GM18499 (cell line): ENCODE measurements at regions not wholly inside any gene's neighbourhood (a gene's known extent, or its start where the extent isn't known, plus 50 kb on each side); places are given as distances from the start of the nearest gene placed in this dataset.

Experiments
- ATAC-seq: cut with Tn5 transposase; IDR thresholded peaks from one replicate; pipeline ENCODE4 v1.9.1; 2021; ENCODE audit warnings: moderate number of reproducible peaks; ENCODE audit not compliant: insufficient read depth, unreplicated experiment

DNA sequence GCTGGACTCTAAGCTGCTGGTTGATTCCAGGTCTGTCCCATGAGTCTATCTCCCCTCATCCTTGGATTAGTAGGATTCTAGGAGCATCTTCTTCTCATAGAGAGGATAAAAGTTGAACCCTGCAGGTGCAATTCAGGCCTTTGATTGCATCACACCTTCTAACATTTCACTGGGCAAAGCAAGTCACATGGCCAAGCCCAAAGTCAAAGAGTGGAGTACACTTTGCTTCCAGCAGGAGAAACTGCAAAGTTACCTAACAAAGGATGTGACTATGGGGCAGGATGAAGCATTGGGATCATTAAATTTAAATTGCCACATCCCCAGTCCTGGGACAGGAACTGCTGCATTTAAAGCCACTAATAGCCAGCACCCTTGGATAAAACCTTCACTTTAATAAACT lies 51.0 kb upstream of the EGFLAM start:
- ATAC-seq = no peak

GRCh38 chr5:38202741-38203140 lies 55.6 kb upstream of the EGFLAM start:
- no peak for ATAC-seq

- ATAC-seq = no peak
Observed at GRCh38 chr5:38200872-38201557, 57.3 kb upstream of the EGFLAM start.

GRCh38 chr5:38197118-38197517 lies 61.2 kb upstream of the EGFLAM start:
- ATAC-seq = no peak

DNA sequence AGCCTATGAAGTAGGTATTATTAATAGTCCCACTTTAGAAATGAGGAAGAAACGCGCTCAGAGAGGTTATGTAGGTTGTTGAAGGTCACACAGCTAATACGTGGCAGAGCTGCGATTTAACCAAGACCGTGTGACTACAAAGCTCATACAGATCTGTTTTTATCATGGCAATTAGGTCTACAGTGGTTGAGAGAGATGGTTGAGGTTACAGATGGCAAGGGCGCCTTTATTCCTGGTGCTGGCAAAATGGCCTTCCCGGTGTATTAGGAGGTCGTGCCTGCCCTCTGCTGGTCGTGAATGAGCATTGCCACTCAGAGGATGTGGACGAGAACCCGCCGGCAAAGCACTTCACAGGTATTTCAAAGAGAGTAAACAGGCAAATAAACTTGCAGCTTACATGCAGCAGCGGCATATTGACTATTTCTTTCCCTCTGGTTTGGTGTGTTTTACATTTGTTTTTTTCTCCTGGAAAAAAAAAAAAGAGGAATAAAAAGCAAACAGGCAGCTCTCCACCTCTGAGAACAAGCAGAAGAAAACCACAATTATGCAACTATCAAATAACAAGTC lies 65.3 kb upstream of the EGFLAM start:
- ATAC-seq = no peak

DNA sequence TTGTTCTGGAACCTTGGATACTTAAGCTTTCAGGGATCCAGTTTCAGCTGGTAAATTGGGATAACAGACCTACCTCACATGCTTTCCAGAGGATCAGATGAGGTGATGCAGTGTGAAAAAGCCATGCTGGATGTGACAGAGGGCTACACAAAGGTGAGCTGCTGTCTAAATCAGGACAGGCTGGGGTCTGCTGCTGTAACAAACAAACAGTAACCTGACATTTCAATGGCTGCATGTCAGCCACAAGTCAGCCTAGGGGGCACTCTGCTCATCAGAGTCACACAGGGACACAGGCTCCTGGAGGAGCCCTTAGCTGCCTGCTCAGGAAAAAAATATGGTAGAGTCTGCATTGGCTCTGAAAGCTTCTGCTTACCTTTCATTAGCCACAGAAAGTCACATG lies 66.7 kb upstream of the EGFLAM start:
- ATAC-seq = no peak

- no peak for ATAC-seq
Observed at GRCh38 chr5:38190111-38190510, 68.2 kb upstream of the EGFLAM start.

GRCh38 chr5:38189081-38189504 lies 69.3 kb upstream of the EGFLAM start:
- ATAC-seq = no peak

GRCh38 chr5:38188591-38188990 lies 69.8 kb upstream of the EGFLAM start:
- ATAC-seq = no peak

GRCh38 chr5:38187532-38187931 lies 70.8 kb upstream of the EGFLAM start:
- no peak for ATAC-seq

GRCh38 chr5:38184627-38185026 lies 73.7 kb upstream of the EGFLAM start:
- no peak for ATAC-seq

- ATAC-seq = no peak
Observed at GRCh38 chr5:38182991-38183390, 75.4 kb upstream of the EGFLAM start.

GRCh38 chr5:38168029-38168428 lies 90.3 kb upstream of the EGFLAM start:
- ATAC-seq = no peak

DNA sequence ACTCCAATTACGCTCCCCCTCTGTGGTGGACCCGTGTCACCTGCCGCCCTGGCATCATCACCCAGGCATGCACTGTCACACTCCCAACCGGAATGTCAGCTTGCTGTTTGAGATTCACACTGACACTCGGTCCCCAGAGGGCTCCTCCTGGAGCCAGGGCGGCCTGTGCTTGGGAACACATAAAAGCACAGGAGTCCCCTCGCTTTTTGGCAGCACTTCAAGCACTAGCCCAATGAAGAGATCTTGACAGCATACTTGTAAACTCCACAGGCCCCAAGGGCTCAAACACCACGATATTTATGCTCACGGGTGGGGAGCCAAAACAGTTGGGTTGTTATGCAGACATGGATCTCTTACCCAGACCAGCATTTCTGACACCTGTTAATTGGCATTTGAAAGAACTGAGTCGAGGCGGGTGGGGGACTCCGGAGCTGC lies 90.8 kb upstream of the EGFLAM start:
- ATAC-seq = no peak

GRCh38 chr5:38166832-38167231 lies 91.5 kb upstream of the EGFLAM start:
- no peak for ATAC-seq

DNA sequence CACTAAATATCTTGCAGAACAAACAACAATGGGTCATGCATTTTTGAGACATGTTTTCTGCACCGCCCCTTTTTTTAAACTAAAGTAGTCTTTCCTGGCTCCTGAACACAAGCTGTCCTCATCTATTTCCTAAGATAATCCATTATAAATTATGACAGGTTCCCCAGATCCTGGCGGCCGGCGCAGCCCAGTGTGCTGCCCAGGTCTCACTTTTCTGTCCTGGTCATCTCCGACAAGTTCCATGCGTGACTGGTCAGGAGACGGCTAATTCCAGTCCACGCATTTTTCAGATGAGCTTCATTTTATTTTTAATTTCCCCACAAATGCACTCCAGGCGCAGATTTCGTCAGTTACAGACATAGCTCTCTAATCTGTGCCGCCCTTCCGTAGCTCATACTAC lies 92.9 kb upstream of the EGFLAM start:
- ATAC-seq = no peak

GRCh38 chr5:38164776-38165399 lies 93.5 kb upstream of the EGFLAM start:
- ATAC-seq = no peak

DNA sequence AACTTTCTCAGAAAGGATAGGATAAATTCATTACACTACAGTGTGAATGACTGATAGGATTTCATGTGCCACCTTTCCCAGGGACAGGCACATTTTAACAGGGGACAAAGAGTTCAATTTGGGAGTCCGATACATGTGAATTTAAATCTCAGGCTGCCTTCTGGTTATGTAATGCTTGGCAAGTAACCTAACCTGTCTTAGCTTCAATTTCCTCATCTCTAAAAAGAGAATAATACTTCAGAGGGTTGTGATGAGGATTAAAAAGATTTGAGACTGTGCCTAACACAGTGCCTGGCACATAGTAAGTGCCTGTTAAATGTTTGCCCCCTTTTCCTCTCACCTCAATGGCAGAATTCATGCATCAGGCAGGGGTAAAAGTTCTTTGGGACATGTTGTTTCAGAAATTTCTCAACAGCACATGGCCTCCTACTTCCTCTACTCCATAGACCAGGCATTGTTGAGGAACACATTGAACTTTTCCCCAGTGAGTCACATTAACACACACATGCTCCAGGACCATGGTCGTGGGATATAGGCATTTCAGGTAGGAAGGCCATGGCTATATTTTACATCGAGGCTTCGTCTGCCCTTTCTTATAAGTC lies 94.6 kb upstream of the EGFLAM start:
- no peak for ATAC-seq

GRCh38 chr5:38162625-38163024 lies 95.7 kb upstream of the EGFLAM start:
- ATAC-seq = no peak

DNA sequence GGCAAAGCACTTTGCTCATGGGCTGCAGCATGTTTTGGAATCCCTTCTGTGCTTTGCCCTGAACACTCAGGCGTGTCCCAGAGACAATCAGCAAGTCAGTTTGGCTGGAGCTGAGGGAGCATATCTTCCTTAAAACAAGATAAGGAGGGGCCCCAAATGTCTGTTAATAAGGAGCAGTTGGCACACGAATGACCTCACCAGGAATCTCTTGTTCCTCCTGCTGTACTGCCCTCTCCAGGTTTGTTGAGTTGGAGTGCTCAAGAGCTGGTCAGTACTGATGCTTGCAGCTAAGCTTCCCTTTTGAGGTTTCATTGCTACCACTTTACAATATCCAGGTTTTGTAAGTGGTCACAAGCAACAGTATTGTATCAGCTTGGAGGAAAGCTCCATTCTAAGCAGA lies 101.3 kb upstream of the EGFLAM start:
- no peak for ATAC-seq

DNA sequence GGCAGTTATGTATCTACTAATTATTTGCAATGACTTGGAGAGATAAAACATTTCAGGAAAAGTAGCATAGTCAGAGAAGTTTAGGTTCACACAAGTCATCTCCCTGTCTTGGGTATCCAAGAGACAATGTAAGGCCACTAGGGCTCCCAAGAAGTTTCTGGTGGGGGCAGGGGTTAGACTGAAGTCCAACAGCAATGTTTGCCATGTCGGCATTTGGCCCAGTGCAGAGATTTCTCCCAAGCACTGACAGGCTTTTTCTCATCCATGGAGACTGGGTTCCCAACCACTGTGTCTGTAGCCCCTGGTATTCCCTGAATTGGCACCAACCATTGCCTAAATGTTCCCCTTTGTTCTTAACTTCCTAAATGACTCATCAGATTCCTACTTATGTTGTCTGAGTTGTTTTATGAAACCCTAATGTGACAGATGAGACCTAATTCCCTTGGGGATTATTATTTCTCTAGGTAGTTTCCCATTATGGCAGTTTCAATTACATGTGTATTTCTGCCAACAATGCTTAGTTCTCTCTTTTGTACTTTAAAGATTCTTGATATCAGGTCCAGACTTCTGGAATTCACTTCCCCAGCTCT lies 103.6 kb upstream of the EGFLAM start:
- ATAC-seq = no peak
